GM18498 (cell line): ENCODE measurements at regions not wholly inside any gene's neighbourhood (a gene's known extent, or its start where the extent isn't known, plus 50 kb on each side); places are given as distances from the start of the nearest gene placed in this dataset.
A peak's percentile ranks its signal among the peaks of the same experiment; 100 is the strongest.
"Not testable (repeated sequence)": the region's sequence is repeated elsewhere in the genome, so short reads cannot be mapped to it uniquely, and the experiment has no call there.

Experiments
- ATAC-seq: cut with Tn5 transposase; IDR thresholded peaks from one replicate; pipeline ENCODE4 v1.9.1; 2021; ENCODE audit warnings: mild to moderate bottlenecking, moderate library complexity; ENCODE audit not compliant: unreplicated experiment

DNA sequence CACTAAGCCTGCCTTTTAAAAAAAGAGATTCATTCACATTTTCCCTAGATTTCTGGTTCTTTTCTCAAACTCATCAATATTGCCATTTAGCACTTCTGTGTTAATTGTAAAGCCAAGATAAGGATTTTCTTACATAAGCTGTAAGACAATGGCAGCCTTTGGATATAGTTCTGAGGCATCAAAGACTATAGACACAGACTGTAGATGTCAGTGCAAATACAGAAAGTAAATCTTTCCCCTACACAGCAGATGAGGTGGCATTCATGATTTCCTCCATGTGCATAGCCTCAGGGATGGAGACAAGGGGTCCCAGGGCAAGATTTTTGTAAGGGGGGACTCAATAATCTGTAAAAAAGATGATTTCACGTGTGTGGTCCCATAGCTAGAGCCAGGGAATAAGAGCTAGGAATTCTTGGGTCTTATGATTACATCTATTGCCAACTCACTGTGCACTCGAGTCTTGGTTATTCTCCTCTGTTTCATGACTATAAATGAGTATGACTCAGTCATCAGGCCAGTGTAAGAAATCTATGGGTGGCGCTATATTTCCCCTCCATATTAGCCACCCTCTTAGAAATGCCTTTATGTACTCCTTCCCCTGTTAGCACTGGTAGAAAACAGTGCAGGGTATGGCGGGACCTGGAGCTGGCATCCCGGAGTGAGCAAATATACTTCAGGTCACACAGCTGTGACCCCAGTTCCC is 207.5 kb downstream of the EXOC5 start:
- ATAC-seq = no peak

DNA sequence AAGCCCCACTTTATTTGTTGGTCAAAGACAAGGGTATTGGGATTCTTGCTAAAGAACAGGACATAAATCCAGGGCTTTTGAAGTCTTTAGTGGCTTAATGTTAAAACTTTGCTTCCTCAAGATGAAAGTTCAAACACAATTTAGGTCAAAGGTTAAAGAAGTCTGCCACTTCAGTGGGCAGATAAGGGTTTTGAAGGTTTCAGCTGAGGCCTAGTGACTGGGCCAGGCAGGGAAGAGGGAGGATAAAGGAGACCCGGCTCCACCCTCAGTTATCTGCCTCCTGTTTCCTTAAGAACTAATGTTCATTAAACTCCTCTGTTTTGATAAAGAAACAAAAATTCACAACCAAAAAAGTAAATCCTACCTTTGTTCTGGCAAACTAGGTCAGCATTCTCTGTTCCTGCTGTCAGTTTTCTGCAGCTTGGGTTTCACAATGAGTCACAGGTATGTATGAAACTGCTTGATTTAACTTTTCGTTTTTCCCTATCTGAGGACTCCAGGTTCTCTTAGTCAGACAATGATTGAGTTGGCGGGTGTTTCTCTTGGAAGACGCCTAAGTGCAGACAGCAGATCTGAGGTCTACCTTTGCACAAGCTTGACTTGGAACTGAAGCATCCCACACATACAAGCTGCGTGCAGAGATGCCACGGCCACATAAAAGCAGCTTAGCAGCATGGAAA is 208.3 kb downstream of the EXOC5 start:
- peak; percentile 95 for ATAC-seq

DNA sequence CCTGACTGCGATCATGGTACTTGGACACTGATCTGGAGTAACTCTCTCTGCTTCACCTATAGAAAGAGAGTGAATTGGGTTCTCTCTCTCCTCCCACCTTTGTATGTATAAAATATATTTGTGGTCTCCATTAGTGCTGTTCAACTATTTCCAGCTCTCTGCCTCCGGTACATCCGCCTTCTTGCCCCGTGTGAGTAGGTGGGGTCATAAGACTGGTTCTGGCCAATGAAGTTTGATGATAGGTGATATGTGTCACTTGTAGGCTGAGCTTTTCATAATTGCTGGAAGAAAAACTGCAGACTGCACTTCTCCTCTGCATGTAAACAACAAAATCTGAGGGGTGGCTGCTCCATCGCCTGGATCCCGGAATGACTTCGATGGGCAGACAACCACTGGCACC is 210.4 kb downstream of the EXOC5 start:
- ATAC-seq = no peak

DNA sequence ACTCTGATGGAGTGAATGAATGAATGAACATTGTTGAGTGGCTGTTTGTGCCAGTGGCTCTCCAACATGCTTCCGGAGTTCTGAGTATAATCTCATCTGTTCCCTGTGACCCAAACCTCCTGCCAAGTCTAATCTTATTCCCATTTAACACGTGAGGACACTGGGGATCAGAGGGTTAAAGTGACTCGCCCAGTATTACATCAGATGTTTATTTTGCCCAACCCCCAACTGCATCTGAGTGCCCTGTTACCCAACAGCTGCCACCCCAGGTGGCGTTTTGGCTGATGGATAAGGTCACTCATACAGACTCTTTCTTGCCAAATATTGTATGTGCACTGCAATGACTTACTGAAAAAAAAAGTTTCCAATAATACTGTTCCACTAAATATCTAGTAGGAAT is 210.9 kb downstream of the EXOC5 start:
- no peak for ATAC-seq

DNA sequence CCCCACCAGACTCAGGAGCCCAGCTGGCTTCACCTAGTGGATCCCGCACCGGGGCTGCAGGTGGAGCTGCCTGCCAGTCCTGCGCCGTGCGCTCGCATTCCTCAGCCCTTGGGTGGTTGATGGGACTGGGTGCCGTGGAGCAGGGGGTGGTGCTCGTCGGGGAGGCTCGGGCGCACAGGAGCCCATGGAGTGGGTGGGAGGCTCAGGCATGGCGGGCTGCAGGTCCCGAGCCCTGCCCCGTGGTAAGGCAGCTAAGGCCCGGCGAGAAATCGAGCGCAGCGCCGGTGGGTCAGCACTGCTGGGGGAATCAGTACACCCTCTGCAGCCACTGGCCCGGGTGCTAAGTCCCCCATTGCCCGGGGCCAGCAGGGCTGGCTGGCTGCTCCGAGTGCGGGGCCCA is 212.2 kb downstream of the EXOC5 start:
- ATAC-seq = not testable (repeated sequence)

DNA sequence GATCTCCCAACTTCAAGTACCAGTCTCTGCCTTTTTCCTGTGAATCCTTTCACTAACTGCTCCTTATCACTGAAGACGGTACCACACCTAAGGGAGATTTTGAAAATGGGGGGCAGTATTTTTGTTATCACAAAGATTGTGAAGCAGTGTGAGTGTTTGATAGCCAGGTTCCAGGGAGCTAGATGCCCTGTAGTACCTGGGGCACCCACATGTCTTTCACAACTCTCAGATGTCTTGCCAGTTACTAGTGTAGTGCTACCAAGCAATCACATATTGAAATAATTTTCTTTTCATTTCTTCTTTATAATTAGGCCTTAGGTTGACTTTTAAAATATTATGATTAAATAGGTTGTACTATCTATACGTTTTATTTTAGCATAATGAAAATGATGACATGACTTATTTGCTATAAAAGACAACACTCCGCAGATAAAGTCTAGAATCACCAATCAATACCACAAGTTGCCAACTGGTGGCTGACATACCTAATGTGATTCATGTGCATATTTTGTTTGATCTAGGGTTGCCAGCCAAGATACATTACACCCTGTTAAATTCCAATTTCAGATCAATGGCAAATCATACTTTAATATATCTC is 215.9 kb downstream of the EXOC5 start:
- no peak for ATAC-seq

DNA sequence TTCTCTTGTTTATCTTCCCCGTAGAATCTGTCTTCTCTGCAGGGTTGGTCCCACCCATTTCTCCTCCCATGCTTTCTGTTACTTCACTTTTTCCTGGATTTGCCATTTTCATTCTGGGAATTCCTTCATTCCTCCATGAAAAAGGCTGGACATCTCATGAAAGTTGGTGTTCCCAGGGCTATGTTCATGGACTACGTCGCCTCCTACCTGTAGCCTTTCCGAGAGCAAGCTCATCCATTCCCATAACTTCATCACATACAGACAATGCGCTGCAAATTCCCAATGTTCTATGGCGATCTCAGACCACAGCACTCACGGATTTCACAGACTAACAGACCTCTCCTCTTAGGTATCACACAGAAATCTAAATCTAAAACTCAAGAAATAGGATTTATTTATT is 217.1 kb downstream of the EXOC5 start:
- ATAC-seq = no peak

DNA sequence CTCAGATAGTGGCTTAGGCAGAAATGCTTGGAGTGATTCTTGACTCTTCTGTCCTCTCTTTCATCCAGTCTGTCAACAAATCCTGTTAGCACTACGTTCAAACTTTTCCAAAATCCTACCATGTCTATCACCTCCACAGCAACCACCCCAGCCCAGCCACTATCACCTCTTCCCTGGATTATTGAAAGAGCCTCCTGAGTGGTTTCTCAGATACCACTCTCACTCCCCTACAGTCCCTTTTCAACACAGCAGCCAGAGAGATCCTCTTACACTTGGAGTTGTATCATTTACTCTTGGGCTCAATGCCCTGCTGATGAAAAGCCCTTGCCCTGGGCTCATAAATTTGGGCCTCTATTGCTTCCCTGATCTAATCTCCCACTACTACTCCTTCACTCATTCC is 218.9 kb downstream of the EXOC5 start:
- ATAC-seq = no peak

DNA sequence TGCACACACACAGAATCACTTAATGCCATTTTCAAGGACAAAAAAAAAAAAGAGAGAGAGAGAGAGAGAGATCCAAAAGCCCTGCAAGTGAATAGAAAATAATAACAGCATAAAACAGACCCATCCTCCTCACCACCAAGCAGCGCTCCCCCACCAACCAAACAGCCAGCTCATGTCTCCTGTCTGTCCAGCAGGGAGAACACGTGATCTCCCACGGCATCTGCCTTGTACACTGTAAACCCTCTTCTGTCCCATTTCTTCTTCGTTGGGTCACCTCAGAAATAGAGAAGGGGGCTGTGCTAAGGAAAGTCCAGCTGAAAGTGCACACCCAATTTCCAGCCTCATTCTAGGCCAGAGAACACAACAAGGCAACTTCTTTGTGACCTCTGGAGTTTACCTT is 222.5 kb downstream of the EXOC5 start:
- ATAC-seq = no peak

DNA sequence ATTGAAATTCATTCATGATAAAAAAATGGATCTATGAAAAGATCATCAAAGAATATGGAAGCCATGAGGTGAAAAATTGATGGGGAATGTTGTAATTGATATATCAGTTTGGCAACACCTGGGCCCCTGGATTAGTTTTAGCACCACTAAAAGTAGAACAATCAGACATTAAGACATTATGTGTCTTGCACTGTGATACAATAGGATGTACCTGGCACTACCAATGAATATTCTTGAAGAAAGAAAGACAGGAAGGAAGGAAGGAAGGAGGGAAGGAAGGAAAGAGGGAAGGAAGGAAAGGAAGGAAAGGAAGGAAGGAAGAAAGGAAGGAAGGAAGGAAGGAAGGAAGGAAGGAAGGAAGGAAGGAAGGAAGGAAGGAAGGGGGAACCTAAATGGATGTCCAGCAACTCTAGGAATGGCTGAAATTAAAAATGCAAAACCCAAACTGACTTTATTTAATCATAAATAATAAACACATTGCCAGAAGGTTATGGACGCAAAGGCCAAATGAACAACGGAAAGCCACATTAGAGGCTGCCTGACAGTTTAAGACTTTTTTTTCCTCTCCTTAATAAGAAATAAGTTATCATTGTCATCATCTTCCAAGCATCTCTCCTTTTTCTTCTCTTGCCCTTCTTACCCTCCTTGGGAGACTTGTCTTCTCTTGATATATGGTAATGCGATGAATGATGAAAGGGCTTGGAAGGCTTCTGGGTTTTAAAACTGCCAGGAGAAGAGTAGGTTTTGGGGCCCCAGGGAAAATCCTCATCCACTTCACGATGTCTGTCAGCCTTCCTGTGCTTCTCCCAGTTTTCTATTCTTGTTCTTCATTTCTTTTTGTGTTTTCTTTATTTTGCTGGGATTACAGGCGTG is 224.4 kb downstream of the EXOC5 start:
- ATAC-seq = not testable (repeated sequence)

DNA sequence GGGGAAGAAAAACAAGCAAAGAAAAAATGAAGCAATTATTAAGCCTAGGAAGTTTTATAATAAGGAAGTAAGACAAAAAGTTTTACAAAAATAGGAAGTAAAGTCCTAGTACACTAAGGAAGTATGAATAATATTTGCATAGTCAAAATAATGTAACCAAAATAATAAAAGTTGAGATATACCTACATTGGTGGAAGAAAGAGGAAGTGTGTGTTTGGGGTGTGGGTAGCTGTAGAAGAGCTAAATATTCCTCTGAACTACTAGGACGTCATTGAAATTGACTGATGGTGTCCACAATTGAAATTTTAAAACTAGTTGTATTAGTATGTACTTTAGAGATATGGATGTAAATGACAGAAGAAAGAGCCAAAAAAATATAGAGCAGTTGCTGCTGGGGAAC is 228.4 kb upstream of the OTX2 start:
- ATAC-seq = peak; percentile 53

DNA sequence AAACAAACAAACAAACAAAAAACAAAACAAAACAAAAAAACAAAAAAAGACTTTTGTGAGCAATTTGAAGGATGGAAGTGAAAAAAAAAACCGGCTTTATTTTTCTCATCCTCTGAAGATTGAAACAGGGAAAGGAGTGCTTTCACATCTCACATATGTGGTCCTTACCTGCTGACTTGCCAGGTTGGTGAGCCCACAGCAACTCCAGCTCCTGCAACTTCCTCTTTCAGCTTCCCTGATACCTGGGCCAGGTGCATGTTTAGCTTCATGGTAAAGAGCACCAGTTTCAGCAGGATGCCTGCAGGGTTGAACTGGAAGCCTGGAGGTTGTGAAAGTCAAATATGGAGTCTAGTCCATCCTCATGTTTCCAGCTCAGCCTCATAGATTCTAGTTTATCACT is 221.2 kb upstream of the OTX2 start:
- no peak for ATAC-seq

DNA sequence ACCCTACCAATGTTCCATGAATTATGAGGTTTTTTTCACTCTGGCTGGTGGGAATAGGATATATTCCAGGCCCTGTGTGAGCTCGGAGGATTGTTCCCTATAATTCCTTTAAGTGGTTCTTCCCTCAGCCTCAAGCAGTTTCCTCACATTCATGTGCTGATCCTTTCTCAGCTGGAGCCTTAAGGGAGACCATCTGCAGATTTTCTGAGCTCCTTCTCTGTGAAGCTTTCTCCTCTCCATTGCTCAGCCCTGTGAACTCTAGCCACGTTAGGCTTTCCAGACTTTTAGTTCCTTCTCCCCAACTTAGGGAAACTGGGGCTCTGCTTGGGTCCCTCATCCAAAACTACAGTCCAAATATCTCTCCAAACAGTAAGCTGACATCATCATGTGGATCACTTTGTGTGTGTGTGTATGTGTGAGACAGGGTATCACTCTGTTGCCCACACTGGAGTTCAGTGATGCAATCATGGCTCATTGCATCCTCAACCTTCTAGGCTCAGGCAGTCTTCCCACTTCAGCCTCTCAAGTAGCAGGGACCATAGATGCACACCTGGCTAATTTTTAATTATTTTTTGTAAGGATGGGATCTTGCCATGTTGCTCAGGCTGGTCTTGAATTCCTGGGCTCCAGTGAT is 219.5 kb upstream of the OTX2 start:
- ATAC-seq = no peak

DNA sequence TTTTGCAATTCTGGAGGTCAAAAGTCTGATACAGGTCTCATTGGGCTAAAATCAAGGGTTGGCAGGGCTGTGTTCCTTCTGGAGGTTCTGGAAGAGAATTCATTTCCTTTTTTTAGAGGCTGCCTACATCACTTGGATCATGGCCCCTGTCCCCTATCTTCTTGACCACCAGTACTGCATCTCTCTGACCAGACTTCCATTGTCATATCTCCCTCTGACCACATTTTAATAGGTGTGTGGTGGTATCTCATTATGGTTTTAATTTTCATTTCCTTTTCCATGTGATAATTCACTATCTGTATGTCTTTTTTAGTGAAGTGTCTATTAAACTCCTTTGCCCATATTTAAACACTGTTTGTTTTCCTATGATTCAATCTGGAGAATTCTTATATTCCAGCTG is 215.2 kb upstream of the OTX2 start:
- no peak for ATAC-seq

DNA sequence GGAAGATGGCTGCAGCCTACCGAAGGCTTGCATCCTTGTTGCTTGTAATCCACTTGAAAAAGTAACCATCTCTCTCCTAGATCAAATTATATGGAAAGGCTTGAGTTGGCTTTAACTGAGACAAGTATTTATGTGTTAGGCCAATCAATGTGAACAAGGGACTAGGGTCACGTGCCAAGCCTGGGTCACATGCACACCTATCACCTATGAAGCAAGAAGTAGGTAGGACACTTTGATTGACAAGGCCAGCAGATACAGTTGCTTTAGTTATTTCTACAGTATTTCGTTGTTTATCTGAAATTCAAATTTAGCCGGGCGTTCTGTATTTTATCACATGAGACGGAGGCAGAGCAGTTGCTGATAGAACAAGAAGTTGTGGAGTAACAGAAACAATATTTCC is 212.3 kb upstream of the OTX2 start:
- ATAC-seq = no peak

DNA sequence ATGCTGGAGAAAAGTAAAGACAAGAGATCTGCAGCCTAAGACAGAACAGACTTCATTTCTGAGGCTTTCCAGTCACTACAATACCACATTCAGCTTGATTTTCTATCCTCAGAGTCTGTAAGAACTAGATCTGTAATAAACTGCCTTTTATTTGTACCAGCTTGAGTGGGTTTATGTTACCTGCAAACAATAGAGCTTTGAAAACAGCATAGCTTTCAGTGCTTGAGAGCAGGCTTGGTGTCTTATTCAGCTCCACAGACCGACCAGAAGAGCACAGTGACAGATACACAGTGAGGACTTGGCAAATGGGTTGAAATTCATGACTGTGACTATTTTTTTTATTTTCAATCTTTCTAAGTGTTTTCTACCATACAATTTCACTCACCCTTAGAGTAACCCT is 207.8 kb upstream of the OTX2 start:
- ATAC-seq = no peak

DNA sequence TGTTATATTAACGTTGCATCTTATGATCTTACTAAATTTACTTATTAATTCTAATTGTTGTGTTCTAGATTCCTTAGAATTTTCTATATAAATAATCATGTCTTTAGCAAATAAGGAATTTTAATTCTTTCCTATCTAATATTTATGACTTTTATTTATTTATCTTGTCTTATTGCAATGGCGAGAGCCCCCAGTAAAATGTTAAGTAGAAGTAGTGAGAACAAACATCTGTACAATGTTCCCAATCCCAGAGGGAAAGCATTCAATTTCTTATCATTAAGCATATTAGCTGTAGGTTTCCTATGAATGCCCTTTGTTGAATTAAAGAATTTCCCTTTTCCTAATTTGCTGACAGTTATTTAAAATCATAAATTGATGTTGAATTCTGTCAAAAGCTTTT is 203.7 kb upstream of the OTX2 start:
- no peak for ATAC-seq

DNA sequence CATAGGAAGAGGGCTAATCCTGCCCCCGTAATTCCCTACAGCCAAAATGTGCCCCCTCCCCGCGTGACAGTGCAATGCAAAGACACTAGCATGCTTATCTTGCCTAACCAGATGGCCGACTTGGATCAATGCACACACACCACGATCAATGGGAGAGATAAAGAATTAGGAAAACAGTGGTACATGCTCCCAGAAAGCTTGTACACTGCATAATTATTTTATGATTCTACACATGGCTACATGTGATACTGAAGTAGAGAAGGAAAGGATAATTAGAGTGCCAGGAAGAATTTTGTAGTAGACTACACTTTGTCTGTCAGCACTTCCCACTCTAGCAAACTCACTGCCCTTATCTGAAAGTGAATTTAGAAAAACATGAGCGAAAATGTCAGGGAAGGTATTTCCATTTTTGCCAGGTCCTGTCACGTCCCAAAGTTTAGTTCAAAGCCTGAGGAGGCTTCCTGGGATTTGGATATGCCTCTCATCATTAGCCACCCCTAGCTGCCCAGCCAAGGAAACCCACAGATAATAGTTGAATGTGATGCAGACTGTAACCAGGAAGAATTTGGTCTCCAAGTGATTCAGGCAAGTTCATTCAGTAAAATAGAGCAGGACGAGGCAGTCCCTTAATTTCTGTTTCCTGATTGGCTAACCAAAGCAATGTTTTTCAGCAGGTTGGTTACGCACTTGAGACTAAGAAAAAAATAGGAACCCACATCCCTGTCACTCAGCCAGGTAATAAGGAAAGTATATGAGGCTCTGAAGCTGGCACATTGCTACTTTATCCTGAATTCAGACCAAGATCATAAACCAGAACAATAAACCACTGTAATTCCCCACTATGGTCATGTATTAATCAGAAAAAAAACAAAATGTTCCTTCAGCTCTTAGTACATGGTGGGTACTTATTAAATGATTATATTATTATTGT is 199.6 kb upstream of the OTX2 start:
- no peak for ATAC-seq

DNA sequence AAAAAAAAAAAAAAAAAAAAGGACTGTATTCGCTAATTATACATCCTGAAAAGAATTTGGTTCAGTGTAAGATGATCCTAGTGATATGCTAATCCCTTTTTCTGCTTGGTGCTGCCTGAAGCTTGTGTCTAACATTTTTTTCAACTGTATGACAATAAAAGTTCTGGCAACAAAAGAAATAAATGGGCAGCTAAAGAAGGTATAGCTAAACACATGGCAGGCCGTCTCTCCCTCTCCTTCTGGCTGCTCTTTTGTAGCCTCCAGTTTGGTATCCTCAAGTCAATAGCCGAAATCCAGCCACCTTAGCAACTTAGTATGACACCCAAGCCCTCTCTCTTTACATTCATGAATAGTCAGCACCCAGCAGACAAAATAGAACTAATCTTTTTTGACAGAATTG is 198.3 kb upstream of the OTX2 start:
- ATAC-seq = no peak

DNA sequence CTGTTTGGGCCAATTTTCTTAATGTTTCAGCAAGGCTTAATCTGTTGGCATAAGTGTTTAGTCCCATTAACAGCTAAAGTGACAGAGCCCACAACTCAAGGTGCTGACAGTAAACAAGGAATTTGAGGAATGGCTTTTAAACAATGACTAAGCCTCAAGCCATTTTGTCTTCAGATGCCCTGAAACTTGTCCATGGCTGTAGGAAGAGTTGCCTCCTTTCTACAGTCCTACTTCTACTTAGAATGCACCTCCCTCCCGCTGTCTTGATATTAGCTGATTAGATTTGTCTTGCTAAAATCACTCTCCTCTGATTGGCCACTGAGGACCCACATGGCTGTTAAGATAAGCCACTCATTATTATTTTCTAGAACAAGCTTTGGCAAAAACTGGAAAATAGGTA is 188.4 kb upstream of the OTX2 start:
- ATAC-seq = no peak
